Mesenchymal stem cell (in vitro differentiated cells and primary cell): ENCODE measurements at regions not wholly inside any gene's neighbourhood (a gene's known extent, or its start where the extent isn't known, plus 50 kb on each side); places are given as distances from the start of the nearest gene placed in this dataset.

Experiments used
- DNase-seq: peaks from one replicate; pipeline ENCODE4 v3.0.0-alpha.2; 2013
- H2AFZ ChIP-seq: one replicate; pipeline ENCODE4 v1.6.1; 2013; ENCODE audit warnings: low read depth, mild to moderate bottlenecking, control low read depth, inconsistent platforms, low read length, moderate library complexity
- H2AK5ac ChIP-seq: 2 replicates; pipeline ENCODE4 v1.6.1; 2013; ENCODE audit warnings: low read length, moderate library complexity, mild to moderate bottlenecking, inconsistent platforms; ENCODE audit not compliant: severe bottlenecking
- H2BK120ac ChIP-seq: one replicate; pipeline ENCODE4 v1.6.1; 2013; ENCODE audit warnings: low read depth, mild to moderate bottlenecking, inconsistent platforms, low read length, moderate library complexity
- H2BK12ac ChIP-seq, 2 experiments: one replicate each; pipeline ENCODE4 v1.6.1; 2013; ENCODE audit warnings: inconsistent platforms in 2 of 2, low read length in 2 of 2, mild to moderate bottlenecking in 2 of 2, moderate library complexity in 2 of 2, control low read depth in 1 of 2
- H2BK15ac ChIP-seq: one replicate; pipeline ENCODE4 v1.6.1; 2013; ENCODE audit warnings: mild to moderate bottlenecking, low read depth, inconsistent platforms; ENCODE audit not compliant: poor library complexity, severe bottlenecking
- H2BK5ac ChIP-seq: 2 replicates; pipeline ENCODE4 v1.6.1; 2013; ENCODE audit warnings: low read depth, mild to moderate bottlenecking, low read length, control low read depth, inconsistent platforms; ENCODE audit not compliant: poor library complexity, severe bottlenecking
- H3K14ac ChIP-seq, 2 experiments: one replicate each; pipeline ENCODE4 v1.6.1; 2013; ENCODE audit warnings: inconsistent platforms in 2 of 2, low read length in 2 of 2, control low read depth in 1 of 2, mild to moderate bottlenecking in 1 of 2, moderate library complexity in 1 of 2
- H3K18ac ChIP-seq, 2 experiments: one replicate each; pipeline ENCODE4 v1.6.1; 2013; ENCODE audit warnings: inconsistent platforms in 2 of 2, low read length in 2 of 2, control low read depth in 1 of 2, low read depth in 1 of 2, mild to moderate bottlenecking in 1 of 2
- H3K23ac ChIP-seq, 2 experiments: one replicate each; pipeline ENCODE4 v1.6.1; 2013; ENCODE audit warnings: inconsistent platforms in 2 of 2, low read length in 2 of 2, mild to moderate bottlenecking in 2 of 2, moderate library complexity in 2 of 2, control low read depth in 1 of 2
- H3K27ac ChIP-seq: 2 replicates; pipeline ENCODE4 v1.5.1; 2013; ENCODE audit warnings: mild to moderate bottlenecking, moderate library complexity, low read length, control low read depth, inconsistent platforms; ENCODE audit not compliant: poor library complexity, severe bottlenecking
- H3K27me3 ChIP-seq, 2 experiments: 2 replicates each; pipeline versions ENCODE4 v1.6.1 to v1.7.0; 2013; ENCODE audit warnings: low read length in 2 of 2, mild to moderate bottlenecking in 2 of 2, moderate library complexity in 2 of 2, control low read depth in 1 of 2, inconsistent platforms in 1 of 2; ENCODE audit not compliant: control insufficient read depth in 1 of 2, insufficient read depth in 1 of 2
- H3K36me3 ChIP-seq, 2 experiments: 2 replicates each; pipeline versions ENCODE4 v1.6.1 to v1.7.0; 2013; ENCODE audit warnings: low read length in 2 of 2, control low read depth in 1 of 2, inconsistent platforms in 1 of 2, low read depth in 1 of 2, mild to moderate bottlenecking in 1 of 2; ENCODE audit not compliant: insufficient read depth in 2 of 2, control insufficient read depth in 1 of 2
- H3K4ac ChIP-seq, 2 experiments: one replicate each; pipeline ENCODE4 v1.6.1; 2013; ENCODE audit warnings: inconsistent platforms in 2 of 2, low read length in 2 of 2, mild to moderate bottlenecking in 2 of 2, moderate library complexity in 2 of 2, control low read depth in 1 of 2, low read depth in 1 of 2
- H3K4me1 ChIP-seq: 2 replicates; pipeline ENCODE4 v1.6.1; 2013; ENCODE audit warnings: low read depth, low read length, control low read depth; ENCODE audit not compliant: control insufficient read depth, insufficient read depth
- H3K4me2 ChIP-seq: 2 replicates; pipeline ENCODE4 v1.6.1; 2013; ENCODE audit warnings: low read length, mild to moderate bottlenecking, inconsistent platforms; ENCODE audit not compliant: poor library complexity, severe bottlenecking
- H3K4me3 ChIP-seq, 2 experiments: 2 replicates each; pipeline versions ENCODE4 v1.5.1 to v1.7.0; 2013; ENCODE audit warnings: low read length in 2 of 2, mild to moderate bottlenecking in 2 of 2, control low read depth in 1 of 2, low read depth in 1 of 2; ENCODE audit not compliant: insufficient read depth in 1 of 2
- H3K79me1 ChIP-seq: replicated peaks from 2 replicates; pipeline ENCODE4 v1.6.1; 2013; ENCODE audit warnings: mild to moderate bottlenecking, control low read depth, low read length, inconsistent platforms; ENCODE audit not compliant: poor library complexity, severe bottlenecking
- H3K9ac ChIP-seq: 2 replicates; pipeline ENCODE4 v1.7.0; 2013; ENCODE audit warnings: mild to moderate bottlenecking, low read length, moderate library complexity
- H3K9me3 ChIP-seq: 2 replicates; pipeline ENCODE4 v1.7.0; 2013; ENCODE audit warnings: mild to moderate bottlenecking, low read length; ENCODE audit not compliant: control insufficient read depth
- H4K8ac ChIP-seq: one replicate; pipeline ENCODE4 v1.6.1; 2013; ENCODE audit warnings: inconsistent platforms, mild to moderate bottlenecking, low read length, moderate library complexity
- H4K91ac ChIP-seq: one replicate; pipeline ENCODE4 v1.6.1; 2013; ENCODE audit warnings: mild to moderate bottlenecking, low read length, inconsistent platforms
- WGBS: methylation state at CpG from one replicate; pipeline ENCODE4 v1.1.7; 2013; ENCODE audit warnings: mixed read lengths; 5-methylcytosine and 5-hydroxymethylcytosine counted together

- H3K9ac ChIP-seq = no peak overlapping the region
- H3K4ac ChIP-seq = no peak overlapping the region
- H3K4me1 ChIP-seq = peaks cover 9% of the 10 kb centered on the region
- no peak overlapping the region for H3K27ac ChIP-seq
- no peak overlapping the region for H3K4me3 ChIP-seq
- H2BK5ac ChIP-seq = no peak overlapping the region
- H4K8ac ChIP-seq = no peak overlapping the region
- H3K27me3 ChIP-seq = no peaks in the 10 kb centered on the region
- no peak overlapping the region for H3K18ac ChIP-seq
- no peak overlapping the region for H3K14ac ChIP-seq
- H3K23ac ChIP-seq = no peak overlapping the region
- H2BK120ac ChIP-seq = no peak overlapping the region
- H3K9me3 ChIP-seq = peaks cover 4% of the 10 kb centered on the region
- no peak overlapping the region for H2BK12ac ChIP-seq
- H3K36me3 ChIP-seq = no peaks in the 10 kb centered on the region
- no peak for DNase-seq
- H4K91ac ChIP-seq = no peak overlapping the region
- H2BK15ac ChIP-seq = no peak overlapping the region
- no peak overlapping the region for H3K4me2 ChIP-seq
- H2AK5ac ChIP-seq = no peak overlapping the region
- no peak overlapping the region for H2AFZ ChIP-seq
- no peaks in the 10 kb centered on the region for H3K79me1 ChIP-seq
Observed at GRCh38 chr13:84443463-84443862, 561.2 kb upstream of the SLITRK1 start.

GRCh38 chr13:84439108-84439507 is 556.8 kb upstream of the SLITRK1 start:
- H4K8ac ChIP-seq = no peak overlapping the region
- no peak for DNase-seq
- no peak overlapping the region for H3K4me3 ChIP-seq
- no peaks in the 10 kb centered on the region for H3K4me1 ChIP-seq
- no peaks in the 10 kb centered on the region for H3K27me3 ChIP-seq
- no peak overlapping the region for H3K27ac ChIP-seq
- H2AFZ ChIP-seq = no peak overlapping the region
- H4K91ac ChIP-seq = no peak overlapping the region
- no peak overlapping the region for H2BK12ac ChIP-seq
- peaks cover 4% of the 10 kb centered on the region for H3K9me3 ChIP-seq
- no peaks in the 10 kb centered on the region for H3K36me3 ChIP-seq
- H3K23ac ChIP-seq = no peak overlapping the region
- H3K18ac ChIP-seq = no peak overlapping the region
- no CpG with 5 or more reads among the region's 1 CpG for WGBS
- H3K4ac ChIP-seq = no peak overlapping the region
- no peak overlapping the region for H2BK120ac ChIP-seq
- H2BK15ac ChIP-seq = no peak overlapping the region
- H3K9ac ChIP-seq = no peak overlapping the region
- H2BK5ac ChIP-seq = no peak overlapping the region
- no peak overlapping the region for H3K14ac ChIP-seq
- no peaks in the 10 kb centered on the region for H3K79me1 ChIP-seq
- H3K4me2 ChIP-seq = no peak overlapping the region
- H2AK5ac ChIP-seq = no peak overlapping the region

- Histone ChIP-seq H2BK120ac (no peak overlapping the region), H3K4me1 (no peaks in the 10 kb centered on the region), H3K14ac (no peak overlapping the region), H3K18ac (no peak overlapping the region), H2AK5ac (no peak overlapping the region), H2BK12ac (no peak overlapping the region), H4K91ac (no peak overlapping the region), H3K4me3 (no peak overlapping the region), H4K8ac (no peak overlapping the region), H3K23ac (no peak overlapping the region), H3K9me3 (no peaks in the 10 kb centered on the region), H2BK15ac (no peak overlapping the region), H2AFZ (no peak overlapping the region), H3K9ac (no peak overlapping the region), H2BK5ac (no peak overlapping the region), H3K27ac (peak overlapping the region; percentile 10), H3K79me1 (no peaks in the 10 kb centered on the region), H3K36me3 (no peaks in the 10 kb centered on the region), H3K27me3 (no peaks in the 10 kb centered on the region), H3K4me2 (no peak overlapping the region), H3K4ac (no peak overlapping the region)
- WGBS = 51% methylated on average over 2 of the region's 2 CpGs
- DNase-seq = peak; percentile 39
Observed at GRCh38 chr13:84433024-84433423, 550.8 kb upstream of the SLITRK1 start.

GRCh38 chr13:84431646-84432045 is 549.4 kb upstream of the SLITRK1 start:
- Histone ChIP-seq H4K8ac (no peak overlapping the region), H3K4me1 (no peaks in the 10 kb centered on the region), H4K91ac (no peak overlapping the region), H3K9me3 (no peaks in the 10 kb centered on the region), H3K9ac (no peak overlapping the region), H2BK5ac (no peak overlapping the region), H3K4ac (no peak overlapping the region), H3K18ac (no peak overlapping the region), H2AFZ (no peak overlapping the region), H3K36me3 (no peaks in the 10 kb centered on the region), H3K14ac (no peak overlapping the region), H2BK120ac (no peak overlapping the region), H2AK5ac (no peak overlapping the region), H3K23ac (no peak overlapping the region), H2BK12ac (no peak overlapping the region), H3K4me3 (no peak overlapping the region), H3K79me1 (no peaks in the 10 kb centered on the region), H3K27me3 (no peaks in the 10 kb centered on the region), H2BK15ac (no peak overlapping the region), H3K27ac (no peak overlapping the region), H3K4me2 (no peak overlapping the region)
- no CpG with 5 or more reads among the region's 1 CpG for WGBS
- DNase-seq = no peak
